GM12878 (cell line): ENCODE measurements at regions not wholly inside any gene's neighbourhood (a gene's known extent, or its start where the extent isn't known, plus 50 kb on each side); places are given as distances from the start of the nearest gene placed in this dataset.

ENCODE experiments used
- CTCF ChIP-seq, 3 experiments: IDR thresholded peaks in 2 of 3; conservative IDR thresholded peaks in 1 of 3; 2 replicates each; pipeline ENCODE4 v1.5.1; 2011; ENCODE audit warnings: low read depth in 3 of 3, low read length in 3 of 3, mild to moderate bottlenecking in 3 of 3, control low read depth in 2 of 3, moderate library complexity in 2 of 3, inconsistent platforms in 1 of 3, mixed read lengths in 1 of 3; ENCODE audit not compliant: control insufficient read depth in 2 of 3, insufficient read depth in 1 of 3; ENCODE audit errors: extremely low read depth in 1 of 3
- EP300 ChIP-seq, 2 experiments: fragments of 150-350 bp in 1 of 2; IDR thresholded peaks; 2 replicates each; pipeline ENCODE4 v1.6.1; 2011 to 2012; ENCODE audit warnings: low read depth in 2 of 2, low read length in 2 of 2, borderline replicate concordance in 1 of 2, improper control_type of control experiment in 1 of 2, inconsistent platforms in 1 of 2; ENCODE audit not compliant: control insufficient read depth in 1 of 2
- PAX5 ChIP-seq: IDR thresholded peaks from 2 replicates; pipeline ENCODE4 v1.6.1; 2011; ENCODE audit warnings: low read depth, low read length, borderline replicate concordance
- TF ChIP-seq, protein P1 (sequence below): fragments of 450-650 bp; conservative IDR thresholded peaks from 2 replicates; pipeline ENCODE4 v1.6.1; 2017; ENCODE audit warnings: mild to moderate bottlenecking, moderate library complexity

DNA sequence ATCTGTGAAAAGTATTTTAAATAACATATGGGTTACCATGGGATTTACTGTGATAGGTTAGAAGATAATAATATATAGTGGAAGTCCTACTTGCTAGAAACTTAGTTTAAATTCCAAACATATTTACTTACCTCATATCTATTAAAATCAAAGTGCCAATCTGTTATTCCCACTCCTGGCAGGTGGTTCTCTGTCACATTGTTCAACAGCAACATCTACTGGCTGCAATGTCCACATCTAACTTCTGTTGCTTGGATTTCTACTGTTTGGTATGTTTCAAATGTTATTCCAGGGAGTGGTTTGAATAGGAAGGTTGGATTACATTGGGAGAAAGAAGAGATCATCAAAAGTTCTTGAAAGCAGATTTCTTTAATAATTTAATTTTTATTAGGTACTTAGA, 122.5 kb upstream of the NCAM2 start:
- no peak for TF ChIP-seq CTCF (IDR thresholded peaks at IDR 0.05 in 2 of 3, conservative IDR thresholded peaks at IDR 0.05 in 1 of 3; ENCODE audit: control insufficient read depth in 2 of 3, extremely low read depth in 1 of 3, insufficient read depth in 1 of 3, low read depth in 3 of 3, low read length in 3 of 3)
- no peak for TF ChIP-seq EP300 (IDR thresholded peaks at IDR 0.05; ENCODE audit: borderline replicate concordance in 1 of 2, control insufficient read depth in 1 of 2, low read depth in 2 of 2, low read length in 2 of 2)
- TF ChIP-seq PAX5: no peak
- TF ChIP-seq, protein P1, sequence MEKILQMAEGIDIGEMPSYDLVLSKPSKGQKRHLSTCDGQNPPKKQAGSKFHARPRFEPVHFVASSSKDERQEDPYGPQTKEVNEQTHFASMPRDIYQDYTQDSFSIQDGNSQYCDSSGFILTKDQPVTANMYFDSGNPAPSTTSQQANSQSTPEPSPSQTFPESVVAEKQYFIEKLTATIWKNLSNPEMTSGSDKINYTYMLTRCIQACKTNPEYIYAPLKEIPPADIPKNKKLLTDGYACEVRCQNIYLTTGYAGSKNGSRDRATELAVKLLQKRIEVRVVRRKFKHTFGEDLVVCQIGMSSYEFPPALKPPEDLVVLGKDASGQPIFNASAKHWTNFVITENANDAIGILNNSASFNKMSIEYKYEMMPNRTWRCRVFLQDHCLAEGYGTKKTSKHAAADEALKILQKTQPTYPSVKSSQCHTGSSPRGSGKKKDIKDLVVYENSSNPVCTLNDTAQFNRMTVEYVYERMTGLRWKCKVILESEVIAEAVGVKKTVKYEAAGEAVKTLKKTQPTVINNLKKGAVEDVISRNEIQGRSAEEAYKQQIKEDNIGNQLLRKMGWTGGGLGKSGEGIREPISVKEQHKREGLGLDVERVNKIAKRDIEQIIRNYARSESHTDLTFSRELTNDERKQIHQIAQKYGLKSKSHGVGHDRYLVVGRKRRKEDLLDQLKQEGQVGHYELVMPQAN: no peak
